Adrenal gland (tissue), 9 donors: ENCODE measurements at regions not wholly inside any gene's neighbourhood (a gene's known extent, or its start where the extent isn't known, plus 50 kb on each side); places are given as distances from the start of the nearest gene placed in this dataset.
"Not testable (repeated sequence)": the region's sequence is repeated elsewhere in the genome, so short reads cannot be mapped to it uniquely, and the experiment has no call there.

Experiments used
- DNase-seq, 7 donors: peaks; one replicate each; pipeline ENCODE4 v3.0.0-alpha.2; 2019 to 2020
- H3K27ac ChIP-seq, 5 donors: fragments of 200-600 bp; sonication (generic) in 4 of 5; 1 replicate in 3 of 5; 2 replicates in 2 of 5; pipeline versions ENCODE4 v1.5.1 to v1.8.0; 2016 to 2020; ENCODE audit warnings: mild to moderate bottlenecking in 1 of 5
- H3K27me3 ChIP-seq: fragments of 200-600 bp; 2 replicates; pipeline ENCODE4 v1.8.0; 2021
- H3K36me3 ChIP-seq, 2 donors: fragments of 200-600 bp; replicated peaks in 1 of 2; 1 replicate in 1 of 2; 2 replicates in 1 of 2; pipeline versions ENCODE4 v1.5.1 to v1.8.0; 2018 to 2022
- H3K4me1 ChIP-seq, 2 donors: fragments of 200-600 bp; replicated peaks in 1 of 2; 1 replicate in 1 of 2; 2 replicates in 1 of 2; pipeline versions ENCODE4 v1.5.1 to v1.8.0; 2018 to 2021
- H3K4me3 ChIP-seq, 4 donors: fragments of 200-600 bp; sonication (generic) in 3 of 4; one replicate each; pipeline ENCODE4 v1.5.1; 2016 to 2018
- H3K9me3 ChIP-seq, 3 donors: fragments of 200-600 bp; sonication (generic) in 1 of 3; replicated peaks in 1 of 3; 1 replicate in 2 of 3; 2 replicates in 1 of 3; pipeline versions ENCODE4 v1.5.1 to v1.8.0; 2016 to 2021
- POLR2A ChIP-seq, 2 donors: fragments of 450-650 bp; IDR thresholded peaks; one replicate each; pipeline ENCODE4 v1.6.1; 2017; ENCODE audit warnings: antibody characterized with exemption in 2 of 2, mild to moderate bottlenecking in 2 of 2, moderate library complexity in 1 of 2
- WGBS, 4 donors: extraction: QIAGEN DNeasy Blood & Tissue Kit in 2 of 4; methylation state at CpG; one replicate each; pipeline versions ENCODE4 v1.1.5 to v1.1.7; 2013 to 2017; 5-methylcytosine and 5-hydroxymethylcytosine counted together
- intact Hi-C, 2 donors: fragments of 100-400 bp; cut with DNase I; formaldehyde crosslinking; loops; one replicate each; pipeline versions ENCODE4 v1.14.1 to v1.15.0; 2022 to 2023
- TF ChIP-seq, protein P1 (sequence below), 6 experiments: fragments of 450-650 bp in 4 of 6; fragments of 200-600 bp in 2 of 6; sonication (generic) in 1 of 6; IDR thresholded peaks; 1 replicate in 5 of 6; 2 replicates in 1 of 6; pipeline versions ENCODE4 v1.5.1 to v1.8.0; 2016 to 2021; ENCODE audit warnings: antibody characterized with exemption in 6 of 6, mild to moderate bottlenecking in 2 of 6, moderate library complexity in 1 of 6
- donor health status: healthy with polysubstance abuse.
- donor health status: Bipolar disorder and iron deficiency.
- donor health status: DM: yes; HTN: yes; CAD: no.
- donor health status: DM: no; HTN: no; CAD: no.
- donor health status: DM: no; HTN: no; CAD: no.

DNA sequence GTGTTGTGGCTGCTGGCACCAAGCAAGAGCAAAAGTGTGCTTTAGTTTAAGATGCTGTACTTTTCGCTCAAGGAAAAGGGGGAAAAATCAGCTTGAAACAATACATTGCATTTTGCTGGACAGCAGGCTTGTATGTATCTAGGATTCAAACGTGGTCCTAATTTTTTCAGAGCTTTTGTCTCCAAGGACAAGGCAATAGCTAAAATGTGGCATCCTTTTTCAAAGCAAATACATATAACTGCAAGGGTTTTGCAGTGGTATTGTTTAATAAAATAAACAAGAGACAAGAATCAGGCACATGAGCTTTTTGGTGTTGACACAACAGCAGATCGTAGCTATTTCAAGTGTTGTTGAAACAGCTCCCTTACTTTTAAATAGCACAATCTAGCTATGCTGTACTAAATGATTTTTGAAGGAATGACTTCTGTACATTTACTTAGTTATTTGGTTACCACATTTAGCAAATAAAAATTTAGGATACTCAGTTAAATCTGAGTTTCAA, 137.0 kb upstream of the HEY2 start:
- H3K27ac ChIP-seq: no peak overlapping the region
- no peaks in the 10 kb centered on the region for H3K36me3 ChIP-seq
- H3K4me3 ChIP-seq: no peak overlapping the region
- no peaks in the 10 kb centered on the region for H3K9me3 ChIP-seq
- intact Hi-C loops: no loop called here
- TF ChIP-seq POLR2A (IDR thresholded peaks at IDR 0.05): no peak
- TF ChIP-seq, protein P1, sequence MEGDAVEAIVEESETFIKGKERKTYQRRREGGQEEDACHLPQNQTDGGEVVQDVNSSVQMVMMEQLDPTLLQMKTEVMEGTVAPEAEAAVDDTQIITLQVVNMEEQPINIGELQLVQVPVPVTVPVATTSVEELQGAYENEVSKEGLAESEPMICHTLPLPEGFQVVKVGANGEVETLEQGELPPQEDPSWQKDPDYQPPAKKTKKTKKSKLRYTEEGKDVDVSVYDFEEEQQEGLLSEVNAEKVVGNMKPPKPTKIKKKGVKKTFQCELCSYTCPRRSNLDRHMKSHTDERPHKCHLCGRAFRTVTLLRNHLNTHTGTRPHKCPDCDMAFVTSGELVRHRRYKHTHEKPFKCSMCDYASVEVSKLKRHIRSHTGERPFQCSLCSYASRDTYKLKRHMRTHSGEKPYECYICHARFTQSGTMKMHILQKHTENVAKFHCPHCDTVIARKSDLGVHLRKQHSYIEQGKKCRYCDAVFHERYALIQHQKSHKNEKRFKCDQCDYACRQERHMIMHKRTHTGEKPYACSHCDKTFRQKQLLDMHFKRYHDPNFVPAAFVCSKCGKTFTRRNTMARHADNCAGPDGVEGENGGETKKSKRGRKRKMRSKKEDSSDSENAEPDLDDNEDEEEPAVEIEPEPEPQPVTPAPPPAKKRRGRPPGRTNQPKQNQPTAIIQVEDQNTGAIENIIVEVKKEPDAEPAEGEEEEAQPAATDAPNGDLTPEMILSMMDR (IDR thresholded peaks at IDR 0.05): no peak
- DNase-seq: no peak
- WGBS, 4 donors: 45 to 56% (median 48%) methylated on average over 3 of the region's 3 CpGs
- no peaks in the 10 kb centered on the region for H3K4me1 ChIP-seq
- no peaks in the 10 kb centered on the region for H3K27me3 ChIP-seq

DNA sequence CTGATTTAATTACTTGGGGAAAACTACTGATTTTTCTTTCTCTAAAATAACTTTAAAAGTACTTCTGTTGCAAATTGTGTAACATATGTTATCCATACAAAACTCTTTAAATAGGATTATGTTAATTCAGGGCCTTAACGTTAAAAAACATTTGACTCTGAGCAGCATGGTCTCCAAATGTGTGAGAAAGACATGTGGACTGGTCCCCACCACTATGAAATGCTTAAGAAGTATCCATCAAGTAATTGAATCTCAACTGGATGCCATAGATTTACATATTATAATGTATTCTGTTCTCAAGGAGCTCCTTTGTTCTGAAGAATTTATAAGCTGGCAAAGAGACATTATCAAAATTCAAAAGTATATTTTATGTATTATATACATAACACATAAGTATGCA, 130.8 kb upstream of the HEY2 start:
- H3K27me3 ChIP-seq: no peaks in the 10 kb centered on the region
- no peaks in the 10 kb centered on the region for H3K4me1 ChIP-seq
- WGBS, 4 donors: 56 to 76% (median 62%) methylated on average over 1 of the region's 1 CpG
- no peaks in the 10 kb centered on the region for H3K36me3 ChIP-seq
- H3K9me3 ChIP-seq: no peaks in the 10 kb centered on the region
- DNase-seq: no peak
- no peak overlapping the region for H3K27ac ChIP-seq
- H3K4me3 ChIP-seq: no peak overlapping the region
- intact Hi-C loops: no loop called here
- TF ChIP-seq, protein P1 (IDR thresholded peaks at IDR 0.05): no peak
- TF ChIP-seq POLR2A (IDR thresholded peaks at IDR 0.05): no peak

DNA sequence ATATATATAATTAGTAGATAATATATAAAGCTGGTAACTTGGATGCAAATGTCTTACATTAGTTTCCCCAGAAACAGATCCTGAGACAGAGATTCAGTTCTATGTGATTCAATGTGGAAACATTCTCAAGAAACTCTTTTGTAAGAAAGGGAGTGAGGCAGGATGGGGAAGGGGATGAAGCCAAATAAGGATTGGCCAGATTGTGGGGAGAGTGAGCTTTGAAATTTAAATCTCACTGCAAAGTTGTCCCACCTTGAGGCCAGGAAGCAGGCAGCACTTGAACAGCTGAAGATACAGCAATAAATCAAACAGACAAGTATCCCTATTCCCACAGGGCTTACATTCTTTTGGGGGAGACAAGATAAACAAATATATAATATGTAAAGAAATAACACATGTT, 126.3 kb upstream of the HEY2 start:
- Histone ChIP-seq H3K27ac (no peak overlapping the region), H3K27me3 (no peaks in the 10 kb centered on the region), H3K36me3 (no peaks in the 10 kb centered on the region), H3K4me3 (no peak overlapping the region), H3K4me1 (no peaks in the 10 kb centered on the region), H3K9me3 (no peaks in the 10 kb centered on the region)
- intact Hi-C loops: no loop called here
- no peak for DNase-seq
- TF ChIP-seq POLR2A (IDR thresholded peaks at IDR 0.05): no peak
- TF ChIP-seq, protein P1 (IDR thresholded peaks at IDR 0.05): no peak

DNA sequence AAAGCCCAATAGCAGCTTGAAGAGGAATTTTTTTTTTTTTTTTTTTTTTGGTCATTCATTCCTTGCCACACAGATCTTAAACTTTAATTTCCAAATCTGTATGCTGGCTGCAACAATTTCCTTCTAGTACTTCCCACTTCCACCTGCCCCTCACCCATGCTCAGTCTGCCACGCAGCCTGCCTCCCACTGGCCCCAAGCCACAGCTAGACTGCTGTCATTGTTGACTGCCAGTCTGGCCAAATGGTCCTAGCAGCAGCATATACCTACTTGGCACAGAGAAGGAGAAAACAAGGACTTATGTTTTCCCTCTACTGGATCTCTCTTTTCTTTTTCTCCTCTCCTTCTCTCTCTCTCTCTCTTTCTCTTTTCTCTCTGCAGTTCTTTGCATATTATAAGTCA, 118.3 kb upstream of the HEY2 start:
- no peaks in the 10 kb centered on the region for H3K36me3 ChIP-seq
- no peak overlapping the region for H3K27ac ChIP-seq
- H3K4me3 ChIP-seq: no peak overlapping the region
- TF ChIP-seq, protein P1 (IDR thresholded peaks at IDR 0.05): no peak
- TF ChIP-seq POLR2A (IDR thresholded peaks at IDR 0.05): no peak
- 38 to 75% (median 49%) methylated on average over 1 of the region's 1 CpG for WGBS, 4 donors
- no peaks in the 10 kb centered on the region for H3K27me3 ChIP-seq
- H3K9me3 ChIP-seq: no peaks in the 10 kb centered on the region
- intact Hi-C loops: no loop called here
- no peaks in the 10 kb centered on the region for H3K4me1 ChIP-seq
- no peak for DNase-seq

DNA sequence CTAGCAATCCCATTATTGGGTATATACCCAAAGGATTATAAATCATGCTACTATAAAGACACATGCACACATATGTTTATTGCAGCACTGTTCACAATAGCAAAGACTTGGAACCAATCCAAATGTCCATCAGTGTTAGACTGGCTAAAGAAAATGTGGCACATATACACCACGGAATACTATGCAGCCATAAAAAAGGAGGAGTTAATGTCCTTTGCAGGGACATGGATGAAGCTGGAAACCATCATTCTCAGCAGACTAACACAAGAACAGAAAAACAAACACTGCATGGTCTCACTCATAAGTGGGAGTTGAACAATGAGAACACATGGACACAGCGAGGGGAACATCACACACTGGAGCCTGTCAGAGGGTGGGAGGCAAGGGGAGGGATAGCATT, 113.4 kb upstream of the HEY2 start:
- H3K9me3 ChIP-seq, intact Hi-C loops, H3K36me3 ChIP-seq, H3K27ac ChIP-seq, H3K4me3 ChIP-seq, H3K4me1 ChIP-seq, H3K27me3 ChIP-seq, DNase-seq: not testable (repeated sequence)
- WGBS, 4 donors: 88 to 98% (median 93%) methylated on average over 2 of the region's 2 CpGs
